ENCODE measurements at regions not wholly inside any gene's neighbourhood (a gene's known extent, or its start where the extent isn't known, plus 50 kb on each side); places are given as distances from the start of the nearest gene placed in this dataset.

DNA sequence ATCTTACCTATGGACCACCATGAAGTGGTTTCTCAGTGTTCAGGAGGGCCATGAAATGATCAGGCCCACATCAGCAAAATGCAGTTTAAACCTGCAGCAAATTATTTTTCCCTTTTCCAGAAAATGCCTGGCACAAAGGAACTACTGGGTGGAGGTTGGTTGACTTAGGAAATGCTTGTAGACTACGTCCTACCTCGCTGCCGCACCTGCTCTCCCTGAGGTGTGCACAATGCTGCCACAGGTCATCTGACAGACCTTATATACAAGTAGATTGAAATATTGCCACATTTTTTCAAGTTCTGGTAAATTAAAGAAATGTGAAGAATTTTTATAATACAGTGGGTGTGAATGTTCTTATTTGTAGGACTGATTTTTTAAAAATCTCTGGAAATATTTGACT, 166.7 kb upstream of the PDE4B start:
- Histone ChIP-seq H3K27me3 (replicated peaks; ENCODE audit: insufficient read depth, low read length) (no peaks in the 10 kb centered on the region), H3K4me3 (ENCODE audit: low read length) (no peak overlapping the region), H3K27ac (ENCODE audit: low read length) (no peak overlapping the region), H3K4me2 (ENCODE audit: low read depth, low read length) (no peak overlapping the region), H3K9ac (ENCODE audit: low read length) (no peak overlapping the region), H4K20me1 (ENCODE audit: insufficient read depth, low read length) (no peaks in the 10 kb centered on the region), H3K9me2 (replicated peaks; ENCODE audit: insufficient read depth, low read length) (no peaks in the 10 kb centered on the region), H3K79me2 (ENCODE audit: low read length) (no peaks in the 10 kb centered on the region), H3K36me3 (replicated peaks; ENCODE audit: insufficient read depth, low read length) (no peaks in the 10 kb centered on the region), H2AFZ (ENCODE audit: low read length) (no peak overlapping the region), H3F3A (ENCODE audit: insufficient read depth, low read length) (no peaks in the 10 kb centered on the region), H3K4me1 (ENCODE audit: low read length) (no peaks in the 10 kb centered on the region), H3K9me3 (replicated peaks; ENCODE audit: insufficient read depth, low read length) (no peaks in the 10 kb centered on the region)
- TF ChIP-seq, protein P1, sequence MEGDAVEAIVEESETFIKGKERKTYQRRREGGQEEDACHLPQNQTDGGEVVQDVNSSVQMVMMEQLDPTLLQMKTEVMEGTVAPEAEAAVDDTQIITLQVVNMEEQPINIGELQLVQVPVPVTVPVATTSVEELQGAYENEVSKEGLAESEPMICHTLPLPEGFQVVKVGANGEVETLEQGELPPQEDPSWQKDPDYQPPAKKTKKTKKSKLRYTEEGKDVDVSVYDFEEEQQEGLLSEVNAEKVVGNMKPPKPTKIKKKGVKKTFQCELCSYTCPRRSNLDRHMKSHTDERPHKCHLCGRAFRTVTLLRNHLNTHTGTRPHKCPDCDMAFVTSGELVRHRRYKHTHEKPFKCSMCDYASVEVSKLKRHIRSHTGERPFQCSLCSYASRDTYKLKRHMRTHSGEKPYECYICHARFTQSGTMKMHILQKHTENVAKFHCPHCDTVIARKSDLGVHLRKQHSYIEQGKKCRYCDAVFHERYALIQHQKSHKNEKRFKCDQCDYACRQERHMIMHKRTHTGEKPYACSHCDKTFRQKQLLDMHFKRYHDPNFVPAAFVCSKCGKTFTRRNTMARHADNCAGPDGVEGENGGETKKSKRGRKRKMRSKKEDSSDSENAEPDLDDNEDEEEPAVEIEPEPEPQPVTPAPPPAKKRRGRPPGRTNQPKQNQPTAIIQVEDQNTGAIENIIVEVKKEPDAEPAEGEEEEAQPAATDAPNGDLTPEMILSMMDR (IDR thresholded peaks at IDR 0.05; ENCODE audit: low read length) = no peak
- TF ChIP-seq EZH2phosphoT487 (IDR thresholded peaks at IDR 0.05; ENCODE audit: low read length) = no peak
- DNase-seq = no peak

- H3K27me3 ChIP-seq (replicated peaks; ENCODE audit: insufficient read depth, low read length) = no peaks in the 10 kb centered on the region
- H2AFZ ChIP-seq (ENCODE audit: low read length) = no peak overlapping the region
- no peak overlapping the region for H3K4me2 ChIP-seq (ENCODE audit: low read depth, low read length)
- no peaks in the 10 kb centered on the region for H3K9me3 ChIP-seq (replicated peaks; ENCODE audit: insufficient read depth, low read length)
- TF ChIP-seq EZH2 (optimal IDR thresholded peaks at IDR 0.05; ENCODE audit: low read depth, low read length) = no peak
- TF ChIP-seq EZH2phosphoT487 (IDR thresholded peaks at IDR 0.05; ENCODE audit: low read length) = no peak
- TF ChIP-seq, protein P1 (IDR thresholded peaks at IDR 0.05; ENCODE audit: low read length) = no peak
- H3K4me1 ChIP-seq (ENCODE audit: low read length) = no peaks in the 10 kb centered on the region
- H3K36me3 ChIP-seq (replicated peaks; ENCODE audit: insufficient read depth, low read length) = no peaks in the 10 kb centered on the region
- no peak overlapping the region for H3K27ac ChIP-seq (ENCODE audit: low read length)
- H3F3A ChIP-seq (ENCODE audit: insufficient read depth, low read length) = no peaks in the 10 kb centered on the region
- H3K9ac ChIP-seq (ENCODE audit: low read length) = no peak overlapping the region
- no peak for DNase-seq
- no peaks in the 10 kb centered on the region for H3K9me2 ChIP-seq (replicated peaks; ENCODE audit: insufficient read depth, low read length)
- no peaks in the 10 kb centered on the region for H3K79me2 ChIP-seq (ENCODE audit: low read length)
- H4K20me1 ChIP-seq (ENCODE audit: insufficient read depth, low read length) = no peaks in the 10 kb centered on the region
- H3K4me3 ChIP-seq (ENCODE audit: low read length) = no peak overlapping the region
These were observed 162.9 kb upstream of the PDE4B start for GRCh38 chr1:65629788-65630187.

- Histone ChIP-seq H3K27ac (ENCODE audit: low read length) (no peak overlapping the region), H3K4me3 (ENCODE audit: low read length) (no peak overlapping the region), H4K20me1 (ENCODE audit: insufficient read depth, low read length) (no peaks in the 10 kb centered on the region), H3F3A (ENCODE audit: insufficient read depth, low read length) (no peaks in the 10 kb centered on the region), H3K9ac (ENCODE audit: low read length) (no peak overlapping the region), H3K9me3 (replicated peaks; ENCODE audit: insufficient read depth, low read length) (no peaks in the 10 kb centered on the region), H3K27me3 (replicated peaks; ENCODE audit: insufficient read depth, low read length) (no peaks in the 10 kb centered on the region), H3K79me2 (ENCODE audit: low read length) (no peaks in the 10 kb centered on the region), H2AFZ (ENCODE audit: low read length) (no peak overlapping the region), H3K36me3 (replicated peaks; ENCODE audit: insufficient read depth, low read length) (no peaks in the 10 kb centered on the region), H3K9me2 (replicated peaks; ENCODE audit: insufficient read depth, low read length) (no peaks in the 10 kb centered on the region), H3K4me2 (ENCODE audit: low read depth, low read length) (no peak overlapping the region), H3K4me1 (ENCODE audit: low read length) (no peaks in the 10 kb centered on the region)
- no peak for TF ChIP-seq EZH2phosphoT487 (IDR thresholded peaks at IDR 0.05; ENCODE audit: low read length)
- TF ChIP-seq, protein P1 (IDR thresholded peaks at IDR 0.05; ENCODE audit: low read length) = no peak
- no peak for TF ChIP-seq EZH2 (optimal IDR thresholded peaks at IDR 0.05; ENCODE audit: low read depth, low read length)
- DNase-seq = no peak
These were observed 161.8 kb upstream of the PDE4B start for GRCh38 chr1:65630855-65631254.

Measured in MM.1S (cell line).